ENCODE measurements at regions not wholly inside any gene's neighbourhood (a gene's known extent, or its start where the extent isn't known, plus 50 kb on each side); places are given as distances from the start of the nearest gene placed in this dataset.

- Mint-ChIP-seq H3K27ac (ENCODE audit: unreplicated experiment) (no peak overlapping the region), H3K36me3 (ENCODE audit: unreplicated experiment) (no peaks in the 10 kb centered on the region), H3K27me3 (ENCODE audit: unreplicated experiment) (no peaks in the 10 kb centered on the region), H3K4me1 (ENCODE audit: unreplicated experiment) (peaks cover 5% of the 10 kb centered on the region), H3K9me3 (ENCODE audit: unreplicated experiment) (no peaks in the 10 kb centered on the region), H3K4me3 (ENCODE audit: unreplicated experiment) (no peak overlapping the region)
- no peak for DNase-seq (ENCODE audit: extremely low spot score, unreplicated experiment)
- TF ChIP-seq CTCF (IDR thresholded peaks at IDR 0.05): no peak
Measured at GRCh38 chr9:21597284-21597683, 115.2 kb upstream of the IFNE start.

- Mint-ChIP-seq H3K27me3 (ENCODE audit: unreplicated experiment) (no peaks in the 10 kb centered on the region), H3K36me3 (ENCODE audit: unreplicated experiment) (no peaks in the 10 kb centered on the region), H3K27ac (ENCODE audit: unreplicated experiment) (no peak overlapping the region), H3K4me3 (ENCODE audit: unreplicated experiment) (no peak overlapping the region), H3K4me1 (ENCODE audit: unreplicated experiment) (no peaks in the 10 kb centered on the region), H3K9me3 (ENCODE audit: unreplicated experiment) (no peaks in the 10 kb centered on the region)
- no peak for TF ChIP-seq CTCF (IDR thresholded peaks at IDR 0.05)
- DNase-seq (ENCODE audit: extremely low spot score, unreplicated experiment): no peak
Measured at GRCh38 chr9:21598749-21599148, 116.6 kb upstream of the IFNE start.

- H3K36me3 Mint-ChIP-seq (ENCODE audit: unreplicated experiment): no peaks in the 10 kb centered on the region
- H3K27ac Mint-ChIP-seq (ENCODE audit: unreplicated experiment): no peak overlapping the region
- H3K4me1 Mint-ChIP-seq (ENCODE audit: unreplicated experiment): peaks cover 2% of the 10 kb centered on the region
- H3K27me3 Mint-ChIP-seq (ENCODE audit: unreplicated experiment): peaks cover 3% of the 10 kb centered on the region
- no peak overlapping the region for H3K4me3 Mint-ChIP-seq (ENCODE audit: unreplicated experiment)
- no peaks in the 10 kb centered on the region for H3K9me3 Mint-ChIP-seq (ENCODE audit: unreplicated experiment)
- no peak for TF ChIP-seq CTCF (IDR thresholded peaks at IDR 0.05)
- no peak for DNase-seq (ENCODE audit: extremely low spot score, unreplicated experiment)
Measured at GRCh38 chr9:21605489-21605931, 123.4 kb upstream of the IFNE start.

GRCh38 chr9:21607576-21607975, 125.5 kb upstream of the IFNE start:
- H3K4me1 Mint-ChIP-seq (ENCODE audit: unreplicated experiment): peaks cover 2% of the 10 kb centered on the region
- DNase-seq (ENCODE audit: extremely low spot score, unreplicated experiment): no peak
- H3K27me3 Mint-ChIP-seq (ENCODE audit: unreplicated experiment): peaks cover 3% of the 10 kb centered on the region

GRCh38 chr9:21608200-21608599, 126.1 kb upstream of the IFNE start:
- no peak for TF ChIP-seq CTCF (IDR thresholded peaks at IDR 0.05)
- Mint-ChIP-seq H3K27me3 (ENCODE audit: unreplicated experiment) (peaks cover 3% of the 10 kb centered on the region), H3K4me1 (ENCODE audit: unreplicated experiment) (peaks cover 2% of the 10 kb centered on the region), H3K27ac (ENCODE audit: unreplicated experiment) (no peak overlapping the region), H3K4me3 (ENCODE audit: unreplicated experiment) (no peak overlapping the region), H3K9me3 (ENCODE audit: unreplicated experiment) (no peaks in the 10 kb centered on the region), H3K36me3 (ENCODE audit: unreplicated experiment) (no peaks in the 10 kb centered on the region)
- DNase-seq (ENCODE audit: extremely low spot score, unreplicated experiment): no peak

More at GRCh38 chr9:21607576-21607975, 125.5 kb upstream of the IFNE start:
- Mint-ChIP-seq H3K27ac (ENCODE audit: unreplicated experiment) (no peak overlapping the region), H3K36me3 (ENCODE audit: unreplicated experiment) (no peaks in the 10 kb centered on the region), H3K4me3 (ENCODE audit: unreplicated experiment) (no peak overlapping the region), H3K9me3 (ENCODE audit: unreplicated experiment) (no peaks in the 10 kb centered on the region)
- TF ChIP-seq CTCF (IDR thresholded peaks at IDR 0.05): no peak
